Epithelial cell of prostate (primary cell): ENCODE measurements at regions not wholly inside any gene's neighbourhood (a gene's known extent, or its start where the extent isn't known, plus 50 kb on each side); places are given as distances from the start of the nearest gene placed in this dataset.

Experiments used
- DNase-seq: peaks from one replicate; pipeline ENCODE4 v3.0.0-alpha.2; 2011; ENCODE audit warnings: low read depth, low spot score
- H3K27ac ChIP-seq: fragments of 450-650 bp; 2 replicates; pipeline ENCODE4 v1.5.1; 2017; ENCODE audit warnings: mild to moderate bottlenecking

DNA sequence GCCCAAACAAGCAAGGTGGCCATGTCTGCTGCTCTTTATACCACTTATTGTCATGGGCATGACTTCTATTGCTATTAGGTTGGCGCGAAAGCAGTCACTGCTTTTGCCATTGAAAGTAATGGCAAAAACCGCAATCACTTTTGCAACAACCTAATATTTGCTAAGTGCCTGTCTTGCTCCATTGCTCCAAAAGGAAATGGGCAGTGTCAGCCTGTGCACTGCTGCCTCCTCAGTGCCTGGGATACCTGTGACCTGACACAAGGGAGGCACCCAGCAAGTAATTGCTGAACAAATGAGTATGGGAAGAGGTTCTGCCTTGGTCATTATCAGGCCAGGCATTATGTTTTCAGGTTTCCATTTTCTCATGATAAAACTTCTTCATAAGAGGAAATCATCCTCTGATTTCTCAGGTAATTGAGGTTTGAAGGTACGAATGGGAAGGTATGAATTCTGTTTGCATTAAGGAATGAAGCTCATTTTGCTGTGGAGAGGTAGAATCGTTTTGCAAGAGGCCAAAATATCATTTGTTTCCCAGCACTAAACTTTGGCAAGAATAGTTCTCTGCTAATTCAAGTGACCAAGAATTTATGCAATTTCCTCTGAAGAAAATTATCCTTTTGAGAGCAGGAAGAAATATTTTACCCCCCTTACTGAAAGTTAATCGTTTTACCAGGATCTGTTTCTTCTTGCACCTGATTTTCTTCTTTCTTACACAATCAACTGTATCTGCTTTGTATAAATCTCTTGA lies 128.4 kb upstream of the SPRY2 start:
- DNase-seq: no peak
- peak overlapping the region; percentile 61 for H3K27ac ChIP-seq

DNA sequence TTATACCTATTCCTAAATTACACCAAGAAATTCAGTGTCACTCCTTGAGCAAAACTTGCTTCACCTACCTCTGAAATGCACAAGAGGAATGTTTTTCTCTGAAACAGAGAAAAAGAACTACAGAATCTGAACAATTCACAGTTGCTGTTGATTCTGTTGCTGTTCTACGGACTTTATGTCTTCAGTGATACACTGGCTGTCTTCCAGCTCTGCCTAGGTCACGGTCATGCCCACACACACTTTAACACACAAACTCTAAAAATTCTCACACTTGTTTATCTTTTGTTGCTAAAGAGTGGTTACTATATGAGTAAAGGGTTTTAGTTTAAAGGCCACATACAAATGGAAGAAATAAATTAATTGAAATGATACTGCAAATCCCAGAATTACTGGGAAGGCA lies 124.4 kb upstream of the SPRY2 start:
- no peak for DNase-seq
- H3K27ac ChIP-seq: no peak overlapping the region

GRCh38 chr13:80463673-80464352 lies 122.9 kb upstream of the SPRY2 start:
- DNase-seq: no peak
- H3K27ac ChIP-seq: no peak overlapping the region

- DNase-seq: no peak
Observed at GRCh38 chr13:80462567-80462966, 121.6 kb upstream of the SPRY2 start.

GRCh38 chr13:80462037-80462436 lies 121.1 kb upstream of the SPRY2 start:
- H3K27ac ChIP-seq: no peak overlapping the region
- no peak for DNase-seq

More at GRCh38 chr13:80462567-80462966, 121.6 kb upstream of the SPRY2 start:
- H3K27ac ChIP-seq: no peak overlapping the region

DNA sequence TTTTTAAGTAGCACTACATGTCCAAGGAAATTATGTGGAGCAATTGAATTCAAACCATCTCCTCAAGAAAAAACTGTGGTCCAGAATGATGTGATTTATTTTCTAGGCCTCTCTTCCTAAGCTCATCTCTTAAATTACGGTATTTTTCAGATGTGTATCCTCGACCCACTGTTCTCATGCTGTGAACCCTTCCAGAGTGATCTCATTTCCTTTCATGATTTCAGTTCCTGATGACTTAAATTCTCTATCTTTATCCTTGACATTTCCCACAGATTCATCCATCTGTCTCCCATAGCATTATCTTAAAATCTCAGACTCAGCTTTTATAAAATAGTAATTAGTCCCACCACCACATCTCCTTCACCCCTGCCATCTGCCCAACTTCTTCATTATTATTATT lies 117.6 kb upstream of the SPRY2 start:
- no peak overlapping the region for H3K27ac ChIP-seq
- no peak for DNase-seq

GRCh38 chr13:80454245-80454644 lies 113.3 kb upstream of the SPRY2 start:
- no peak for DNase-seq
- H3K27ac ChIP-seq: no peak overlapping the region

DNA sequence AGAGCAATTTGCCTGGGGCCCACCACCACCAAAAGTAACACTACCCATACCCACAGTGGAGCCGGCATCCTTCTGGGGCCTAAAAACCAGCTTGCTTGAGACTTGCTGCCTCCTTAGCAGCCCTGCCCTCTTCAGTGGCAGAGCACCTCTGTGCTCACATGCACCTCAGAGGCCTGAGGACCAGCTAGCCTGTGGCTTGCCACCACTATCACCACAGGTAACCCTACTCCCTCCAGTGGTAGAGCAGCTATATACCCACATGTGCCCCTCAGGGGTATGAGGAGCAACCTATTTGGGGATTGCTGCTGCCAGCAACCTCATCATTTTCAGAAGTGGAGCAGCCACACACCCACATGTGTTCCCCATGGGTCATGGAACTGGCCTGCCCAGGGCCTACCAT lies 111.4 kb upstream of the SPRY2 start:
- no peak for DNase-seq
- H3K27ac ChIP-seq: no peak overlapping the region

DNA sequence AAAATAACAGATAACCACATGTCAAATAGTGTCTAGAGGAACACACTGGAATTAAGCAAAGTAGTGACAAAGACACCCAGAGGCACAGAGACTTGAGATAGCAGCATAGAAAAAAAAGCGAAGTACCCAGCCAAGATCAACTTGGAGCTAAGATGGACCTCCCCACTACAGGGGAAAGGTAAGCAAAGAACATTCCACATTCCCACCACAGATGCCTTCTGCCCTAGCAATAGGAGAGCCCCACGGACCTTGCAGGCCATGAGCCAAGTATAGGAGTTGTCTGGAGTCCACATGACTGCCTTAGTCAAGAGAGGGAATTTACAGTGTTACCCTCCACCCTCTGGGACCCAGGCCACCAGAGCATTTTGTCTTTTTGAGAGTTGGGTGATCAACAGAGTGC lies 110.7 kb upstream of the SPRY2 start:
- H3K27ac ChIP-seq: no peak overlapping the region
- DNase-seq: no peak

DNA sequence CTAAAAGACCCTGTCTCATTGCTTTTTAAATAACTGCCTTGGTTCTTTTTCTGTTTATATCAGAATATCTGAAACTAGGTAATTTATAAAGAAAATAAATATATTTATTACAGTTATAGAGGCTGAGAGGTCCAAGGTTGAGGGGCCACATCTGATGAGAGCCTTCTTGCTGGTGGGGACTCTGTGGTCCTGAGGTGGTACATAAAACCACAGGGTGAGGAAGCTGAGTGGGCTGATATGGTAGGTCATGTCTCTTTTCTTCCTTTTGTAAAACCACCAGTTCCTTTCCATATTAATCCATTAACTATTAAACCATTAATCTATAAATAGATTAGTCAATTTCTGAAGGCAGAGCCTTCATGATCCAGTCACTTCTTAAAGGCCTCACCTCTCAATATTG lies 109.5 kb upstream of the SPRY2 start:
- no peak overlapping the region for H3K27ac ChIP-seq
- DNase-seq: no peak

DNA sequence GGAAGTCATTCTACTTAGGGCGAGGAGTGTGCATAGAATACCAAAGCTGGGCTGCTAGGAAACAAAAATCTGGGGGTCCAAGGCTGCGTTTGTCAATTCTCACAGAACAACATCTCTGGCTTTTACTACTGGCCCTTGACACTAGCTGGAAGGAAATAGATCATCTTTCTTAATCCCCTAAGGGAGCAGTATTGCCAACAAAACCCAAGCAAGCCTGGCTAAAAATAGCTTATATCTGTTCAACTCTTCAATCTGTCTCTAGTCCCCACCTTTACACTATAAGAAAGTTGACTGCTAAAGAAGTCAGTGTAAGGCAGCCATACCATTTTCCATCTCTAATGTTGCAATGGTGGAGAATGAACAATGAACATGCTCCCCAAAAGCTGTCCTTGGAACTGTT lies 107.8 kb upstream of the SPRY2 start:
- no peak overlapping the region for H3K27ac ChIP-seq
- DNase-seq: no peak

DNA sequence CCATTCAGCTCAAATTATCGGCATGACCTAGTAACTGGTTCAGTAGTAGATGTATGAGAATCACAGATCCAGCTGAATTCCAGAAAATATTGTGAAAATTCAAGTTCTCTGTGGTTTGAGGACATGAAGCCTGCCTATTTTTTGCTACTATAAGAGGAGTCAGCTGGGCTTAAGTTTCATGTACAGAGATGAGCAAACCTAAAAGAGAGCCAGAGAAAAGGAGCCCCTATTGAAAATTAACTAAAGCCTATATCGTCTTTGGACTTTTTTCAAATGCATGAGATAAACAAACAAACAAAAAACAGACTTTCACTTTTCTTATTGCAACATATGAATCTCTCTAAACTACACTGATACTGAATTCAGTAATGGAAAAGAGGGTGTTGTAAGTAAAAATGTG lies 106.8 kb upstream of the SPRY2 start:
- no peak for DNase-seq
- H3K27ac ChIP-seq: no peak overlapping the region

GRCh38 chr13:80444240-80445015 lies 103.5 kb upstream of the SPRY2 start:
- no peak overlapping the region for H3K27ac ChIP-seq
- no peak for DNase-seq

DNA sequence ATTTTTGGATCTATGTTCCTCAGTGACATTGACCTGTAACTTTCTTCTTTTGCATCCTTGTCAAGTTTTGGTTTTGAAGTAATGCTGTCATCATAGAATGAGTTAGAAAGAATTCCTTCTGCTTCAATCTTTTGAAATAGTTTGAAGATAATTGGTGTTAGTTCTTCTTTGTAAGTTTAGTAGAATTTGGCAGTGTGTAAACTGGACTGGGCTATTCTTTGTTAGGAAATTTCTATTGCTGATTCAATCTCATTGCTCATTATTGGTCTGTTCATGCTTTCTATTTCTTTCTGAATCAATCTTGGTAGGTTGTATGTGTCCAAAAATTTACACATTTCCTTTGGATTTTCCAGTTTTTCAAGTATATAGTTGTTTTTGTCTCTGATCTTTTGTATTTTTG lies 101.7 kb upstream of the SPRY2 start:
- no peak overlapping the region for H3K27ac ChIP-seq
- DNase-seq: no peak

DNA sequence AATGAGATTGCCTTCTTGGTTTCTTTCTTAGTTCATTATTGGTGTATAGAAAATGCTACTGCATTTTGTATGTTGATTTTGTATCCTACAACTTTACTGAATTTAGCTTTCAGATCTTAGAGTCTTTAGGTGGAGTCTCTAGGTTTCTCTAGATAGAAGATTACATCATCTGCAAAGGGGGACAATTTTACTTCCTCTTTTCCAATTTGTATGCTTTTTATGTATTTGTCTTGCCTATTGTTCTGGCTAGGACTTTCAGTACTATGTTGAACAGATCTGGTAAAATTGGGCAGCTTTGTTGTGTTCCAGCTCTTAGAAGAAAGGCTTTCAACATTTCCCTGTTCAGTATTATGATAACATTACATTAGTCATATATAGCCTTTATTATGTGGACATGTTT lies 101.0 kb upstream of the SPRY2 start:
- DNase-seq: no peak

GRCh38 chr13:80438521-80438920 lies 97.6 kb upstream of the SPRY2 start:
- no peak for DNase-seq
- H3K27ac ChIP-seq: no peak overlapping the region

More for the DNA sequence above, 101.0 kb upstream of the SPRY2 start:
- no peak overlapping the region for H3K27ac ChIP-seq

GRCh38 chr13:80437231-80437630 lies 96.3 kb upstream of the SPRY2 start:
- no peak for DNase-seq
- H3K27ac ChIP-seq: no peak overlapping the region

DNA sequence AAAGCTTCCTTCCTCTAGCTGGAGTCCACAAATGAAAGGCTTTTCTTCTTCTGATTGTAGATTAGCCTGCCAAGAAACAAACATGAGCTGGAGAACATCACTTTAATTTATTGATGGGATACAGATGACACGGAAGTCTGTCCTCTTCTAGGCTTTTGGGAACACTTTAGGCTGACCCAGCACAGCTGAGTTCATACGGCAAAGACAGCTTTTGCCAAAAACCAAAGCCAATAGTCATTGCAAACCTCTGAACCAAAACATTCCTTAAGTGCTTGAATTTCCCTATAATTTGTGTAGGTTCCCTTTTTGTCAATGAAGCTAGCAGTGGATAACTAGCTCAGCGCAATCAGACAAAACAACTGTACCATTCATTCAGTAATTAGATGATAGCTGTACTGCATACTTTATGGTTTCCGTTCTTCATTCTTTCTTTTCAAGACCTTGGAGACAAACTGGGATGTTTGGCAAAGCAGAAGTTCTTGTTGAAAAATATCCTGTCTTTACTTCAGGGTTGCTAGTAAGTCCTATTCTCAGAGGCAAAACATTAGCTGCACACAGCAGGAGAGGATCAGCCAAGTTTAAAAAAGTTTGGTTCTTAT lies 95.7 kb upstream of the SPRY2 start:
- no peak overlapping the region for H3K27ac ChIP-seq
- no peak for DNase-seq

- H3K27ac ChIP-seq: no peak overlapping the region
- DNase-seq: no peak
Observed at GRCh38 chr13:80430561-80430960, 89.6 kb upstream of the SPRY2 start.

DNA sequence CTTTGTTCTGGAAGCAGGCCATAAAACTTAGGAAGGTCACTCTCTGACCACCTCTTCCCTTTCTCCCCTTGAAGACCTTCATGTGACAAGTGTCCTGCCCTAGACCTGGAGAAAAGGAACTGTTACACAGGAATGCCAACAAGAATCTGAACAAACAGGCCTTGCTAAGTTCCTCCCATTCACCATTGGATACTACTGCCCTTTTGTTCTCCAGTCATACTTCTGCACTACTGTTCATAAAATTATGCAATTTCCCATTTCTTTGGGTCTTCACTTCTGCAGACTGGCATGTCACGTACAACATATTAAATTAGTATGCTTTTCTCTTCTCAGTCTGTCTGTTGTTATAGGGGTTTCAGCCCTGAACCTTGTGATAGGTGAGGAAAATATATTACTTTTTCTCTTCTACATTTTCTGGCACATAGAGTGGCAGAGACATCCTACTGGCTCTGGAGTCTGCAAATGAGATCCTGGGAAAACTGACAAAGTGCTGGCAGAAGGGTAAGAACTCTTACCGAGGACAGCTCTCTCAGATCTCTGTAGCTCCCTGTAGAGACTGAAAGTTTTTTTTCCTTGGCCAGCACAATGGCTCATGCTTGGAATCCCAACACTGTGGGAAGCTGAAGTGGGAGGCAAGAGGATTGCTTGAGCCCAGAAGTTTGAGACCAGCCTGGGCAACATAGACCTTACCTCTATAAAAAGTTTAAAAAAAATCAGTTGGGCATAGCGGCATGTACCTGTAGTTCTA lies 87.6 kb upstream of the SPRY2 start:
- no peak overlapping the region for H3K27ac ChIP-seq
- DNase-seq: no peak
